Activated CD4-positive, alpha-beta T cell treated with anti-CD3 and anti-CD28 coated beads for 4 hours (primary cell): ENCODE measurements at regions not wholly inside any gene's neighbourhood (a gene's known extent, or its start where the extent isn't known, plus 50 kb on each side); places are given as distances from the start of the nearest gene placed in this dataset.

Experiments used
- DNase-seq, 2 donors: peaks; one replicate each; pipeline ENCODE4 v3.0.0-alpha.2; 2020

DNA sequence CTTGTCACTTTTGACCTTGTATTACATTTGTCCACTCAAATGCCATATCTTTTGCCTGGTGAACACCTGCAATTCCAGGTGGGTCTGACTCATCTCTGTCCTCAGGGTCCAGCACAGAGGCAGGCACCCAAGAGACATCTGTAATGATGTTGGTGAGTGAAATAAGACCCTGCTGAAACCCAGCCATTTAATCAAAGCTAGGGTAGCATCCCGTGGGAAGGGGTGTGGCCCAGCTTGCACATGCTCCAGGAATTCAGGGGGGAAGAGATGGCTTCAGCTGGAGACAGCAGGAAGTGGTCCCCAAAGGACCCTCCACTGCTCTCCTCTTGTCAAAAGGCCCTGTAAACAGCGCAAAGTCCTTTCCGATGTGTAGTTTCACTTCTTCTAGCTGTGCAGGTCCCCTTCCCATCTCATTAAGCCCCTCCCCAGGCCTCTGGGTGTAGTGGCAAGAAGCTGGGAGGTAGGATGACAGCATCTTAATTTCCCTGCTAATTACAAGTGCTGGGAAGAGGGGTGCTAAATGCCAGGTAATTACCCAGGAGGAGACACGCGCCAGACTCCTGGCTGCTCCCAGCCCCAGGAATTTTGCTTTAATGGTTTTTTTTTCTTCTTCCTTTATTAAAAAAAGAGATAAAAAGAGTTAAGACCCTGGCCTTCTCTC is 54.4 kb upstream of the TRABD2B start:
- no peak for DNase-seq

DNA sequence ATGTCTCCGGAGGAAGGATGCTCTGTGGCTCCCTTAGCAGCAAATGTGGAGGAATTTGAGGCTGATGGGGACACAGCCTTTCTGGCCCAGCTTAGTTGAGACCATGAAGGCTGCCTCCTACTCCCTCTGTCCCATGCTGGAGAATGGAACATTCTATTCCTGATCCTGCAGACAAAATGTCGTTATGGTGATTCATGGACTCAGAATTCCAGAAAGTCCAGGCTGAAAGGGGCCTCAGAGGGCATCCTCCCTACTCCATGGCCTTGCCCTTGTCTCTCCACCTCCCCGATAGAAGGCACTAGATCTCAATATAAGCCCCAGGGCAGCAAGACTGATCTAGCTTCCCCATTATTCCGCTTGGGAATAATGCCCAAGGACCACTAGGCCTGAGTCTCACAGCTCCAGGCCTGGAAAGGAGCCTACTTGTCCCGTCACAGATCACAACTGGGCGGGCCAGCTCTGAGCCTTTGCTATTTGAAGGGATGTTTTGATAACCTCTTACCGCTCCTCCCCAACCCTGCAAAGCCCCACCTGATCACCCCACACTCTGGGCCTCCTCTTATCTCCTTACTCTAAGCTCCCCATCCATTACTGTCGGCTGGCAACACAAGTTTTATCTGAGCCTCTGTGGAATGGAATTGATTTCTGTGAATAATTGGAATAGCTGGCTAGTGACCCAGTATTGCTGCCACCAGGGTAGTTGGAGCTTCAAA is 52.8 kb upstream of the TRABD2B start:
- no peak for DNase-seq

DNA sequence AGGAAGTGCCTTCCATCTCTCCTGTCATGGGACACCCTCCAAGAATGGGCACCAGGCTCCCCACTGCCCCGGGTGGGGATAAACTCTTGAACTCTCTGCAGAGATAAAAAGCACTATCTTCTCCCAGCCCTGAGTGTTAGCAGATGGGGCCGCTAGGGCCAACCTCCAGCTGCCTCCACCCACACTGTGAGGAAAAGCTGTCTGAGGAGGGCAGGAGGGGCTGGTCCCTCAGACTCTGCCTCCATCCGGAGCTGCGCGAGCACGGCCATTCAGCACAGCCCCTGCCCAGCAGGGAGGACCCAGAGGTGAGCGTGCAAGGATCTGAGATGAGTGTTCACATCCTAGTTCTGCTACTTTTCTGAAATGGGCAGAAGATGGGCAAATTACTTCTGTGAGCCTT is 51.8 kb upstream of the TRABD2B start:
- DNase-seq = no peak

DNA sequence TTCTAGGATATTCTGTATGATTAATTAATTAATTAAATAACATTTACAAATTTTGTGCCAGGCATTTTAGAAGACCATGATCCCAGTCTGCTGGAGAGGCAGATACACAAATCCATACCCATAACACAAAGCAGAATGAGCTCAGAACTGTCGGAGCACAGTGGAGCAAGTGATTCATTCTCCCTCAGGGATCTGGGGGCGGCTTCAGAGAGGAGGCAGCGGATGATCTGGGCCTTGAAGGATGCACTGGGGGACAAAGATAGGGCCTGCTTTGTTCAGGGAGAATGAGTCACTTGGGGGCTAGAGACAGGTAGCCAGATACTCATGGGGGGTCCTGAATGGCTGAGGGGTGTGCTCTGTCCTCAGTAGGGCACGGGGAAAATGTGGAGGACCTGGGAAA is 50.9 kb upstream of the TRABD2B start:
- DNase-seq = no peak

DNA sequence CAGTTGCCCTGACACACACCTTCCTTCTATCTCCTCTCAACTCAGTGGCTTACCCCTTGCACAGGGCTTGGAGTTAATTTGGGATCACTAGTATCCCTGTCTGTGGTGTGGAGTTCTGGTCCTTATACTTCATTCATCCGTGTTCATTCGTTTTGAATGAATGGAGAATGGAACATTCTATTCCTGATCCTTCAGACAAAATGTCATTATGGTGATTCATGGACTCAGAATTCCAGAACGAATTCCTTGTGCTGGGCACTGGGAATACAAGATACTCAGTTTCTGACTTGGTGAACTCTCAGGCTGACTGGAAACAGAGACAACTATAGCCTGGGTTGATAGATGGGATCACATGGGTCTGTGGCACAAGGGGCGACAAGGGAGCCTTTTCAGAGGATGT is 49.9 kb upstream of the TRABD2B start:
- no peak for DNase-seq
